SW 1271 (cell line): ENCODE measurements at regions not wholly inside any gene's neighbourhood (a gene's known extent, or its start where the extent isn't known, plus 50 kb on each side); places are given as distances from the start of the nearest gene placed in this dataset.
"Not testable (repeated sequence)": the region's sequence is repeated elsewhere in the genome, so short reads cannot be mapped to it uniquely, and the experiment has no call there.

ENCODE experiments used
- DNase-seq, 2 experiments: peaks; one replicate each; lab custom pipeline; 2025; lab: John Stamatoyannopoulos, UW

DNA sequence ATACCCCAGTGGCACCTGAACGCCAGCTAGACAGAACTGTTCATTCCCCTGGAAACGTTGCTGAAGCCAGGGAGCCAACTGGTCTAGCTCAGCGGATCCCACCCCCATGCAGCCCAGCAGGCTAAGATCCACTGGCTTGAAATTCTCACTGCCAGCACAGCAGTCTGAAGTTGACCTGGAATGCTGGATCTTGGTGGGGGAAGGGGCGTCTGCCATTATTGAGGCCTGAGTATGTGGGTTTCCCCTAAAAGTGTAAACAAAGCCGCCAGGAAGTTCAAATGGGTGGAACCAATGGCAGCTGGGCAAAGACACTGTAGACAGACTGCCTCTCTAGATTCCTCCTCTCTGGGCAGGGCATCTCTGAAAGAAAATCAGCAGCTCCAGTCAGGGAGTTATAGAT is 213.0 kb downstream of the NKX6-1 start:
- no peak for DNase-seq

- DNase-seq, result no peak
Measured at GRCh38 chr4:84279678-84280077, 219.4 kb downstream of the NKX6-1 start.

DNA sequence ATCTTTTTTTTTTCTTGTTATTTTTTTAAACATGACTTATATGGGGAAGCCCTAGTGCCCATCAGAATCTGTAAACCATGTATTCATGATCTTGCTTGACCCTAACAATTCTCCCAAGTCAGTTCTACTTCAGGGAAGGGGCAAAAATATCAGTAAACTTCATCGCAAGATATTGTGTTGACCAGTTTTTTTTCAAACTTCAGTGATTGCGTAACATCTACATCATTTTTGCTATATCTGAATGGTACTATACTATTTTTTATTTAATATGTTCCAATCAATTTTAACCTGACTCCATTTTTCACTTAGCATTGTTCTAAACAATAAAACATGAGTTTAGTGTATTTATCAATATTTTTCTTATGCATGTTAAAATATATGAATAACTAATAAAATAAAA is 221.2 kb downstream of the NKX6-1 start:
- DNase-seq, result no peak

GRCh38 chr4:84276752-84277151 is 222.3 kb downstream of the NKX6-1 start:
- no peak for DNase-seq

DNA sequence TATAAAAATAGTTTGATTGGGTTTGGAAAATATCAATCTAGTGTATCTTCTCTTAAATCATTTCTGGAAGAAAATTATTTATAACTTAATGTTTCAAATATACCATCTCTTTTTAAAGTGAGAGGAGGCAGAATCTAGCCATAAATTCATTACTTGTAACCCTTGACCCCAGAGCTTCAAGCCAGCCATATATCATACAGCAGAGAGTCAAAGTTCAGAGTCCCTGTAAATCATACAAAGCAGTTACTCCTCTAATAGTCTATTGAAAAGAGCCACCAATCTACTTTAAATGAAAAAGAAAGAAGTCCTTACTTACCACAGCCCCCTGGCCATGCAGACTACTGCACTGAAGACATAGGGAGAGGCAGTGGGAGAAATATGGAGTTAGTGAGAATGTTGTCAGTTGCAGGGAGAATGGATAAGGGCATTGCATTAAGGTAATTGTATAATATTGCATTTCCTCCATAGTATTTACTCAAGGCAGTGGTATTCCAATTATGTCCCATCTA is 229.5 kb downstream of the NKX6-1 start:
- DNase-seq, result no peak

DNA sequence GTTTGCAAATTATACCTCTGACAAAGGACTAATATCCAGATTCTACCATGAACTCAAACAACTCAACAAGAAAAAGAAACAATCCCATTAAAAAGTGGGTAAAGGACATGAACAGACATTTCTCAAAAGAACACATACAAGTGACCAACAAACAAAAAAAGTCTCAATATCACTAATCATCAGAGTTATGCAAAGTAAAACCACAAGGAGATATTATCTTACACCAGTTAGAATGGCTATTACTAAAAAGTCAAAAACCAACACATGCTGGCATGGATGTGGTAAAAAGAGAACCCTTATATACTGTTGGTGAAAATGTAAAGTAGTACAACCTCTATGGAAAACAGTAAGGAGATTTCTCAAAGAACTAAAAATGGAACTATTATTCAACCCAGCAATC is 234.4 kb downstream of the NKX6-1 start:
- DNase-seq, result no peak

DNA sequence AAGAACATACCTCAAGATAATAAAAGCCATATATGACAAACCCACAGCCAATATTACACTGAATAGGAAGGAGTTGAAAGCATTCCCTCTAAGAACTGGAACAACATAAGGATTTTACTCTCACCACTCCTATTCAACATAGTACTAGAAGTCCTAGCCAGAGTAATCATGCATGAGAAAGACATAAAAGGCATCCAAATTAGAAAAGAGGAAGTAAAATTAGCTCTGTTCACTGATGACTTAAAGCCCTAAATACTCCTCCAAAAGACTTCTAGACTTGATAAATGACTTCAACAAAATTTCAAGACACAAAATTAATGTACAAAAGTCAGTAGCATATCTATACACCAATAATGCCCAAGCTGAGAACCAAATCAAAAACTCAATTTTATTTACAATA is 235.7 kb downstream of the NKX6-1 start:
- no peak for DNase-seq

- no peak for DNase-seq
Measured at GRCh38 chr4:84260495-84260894, 238.6 kb downstream of the NKX6-1 start.

DNA sequence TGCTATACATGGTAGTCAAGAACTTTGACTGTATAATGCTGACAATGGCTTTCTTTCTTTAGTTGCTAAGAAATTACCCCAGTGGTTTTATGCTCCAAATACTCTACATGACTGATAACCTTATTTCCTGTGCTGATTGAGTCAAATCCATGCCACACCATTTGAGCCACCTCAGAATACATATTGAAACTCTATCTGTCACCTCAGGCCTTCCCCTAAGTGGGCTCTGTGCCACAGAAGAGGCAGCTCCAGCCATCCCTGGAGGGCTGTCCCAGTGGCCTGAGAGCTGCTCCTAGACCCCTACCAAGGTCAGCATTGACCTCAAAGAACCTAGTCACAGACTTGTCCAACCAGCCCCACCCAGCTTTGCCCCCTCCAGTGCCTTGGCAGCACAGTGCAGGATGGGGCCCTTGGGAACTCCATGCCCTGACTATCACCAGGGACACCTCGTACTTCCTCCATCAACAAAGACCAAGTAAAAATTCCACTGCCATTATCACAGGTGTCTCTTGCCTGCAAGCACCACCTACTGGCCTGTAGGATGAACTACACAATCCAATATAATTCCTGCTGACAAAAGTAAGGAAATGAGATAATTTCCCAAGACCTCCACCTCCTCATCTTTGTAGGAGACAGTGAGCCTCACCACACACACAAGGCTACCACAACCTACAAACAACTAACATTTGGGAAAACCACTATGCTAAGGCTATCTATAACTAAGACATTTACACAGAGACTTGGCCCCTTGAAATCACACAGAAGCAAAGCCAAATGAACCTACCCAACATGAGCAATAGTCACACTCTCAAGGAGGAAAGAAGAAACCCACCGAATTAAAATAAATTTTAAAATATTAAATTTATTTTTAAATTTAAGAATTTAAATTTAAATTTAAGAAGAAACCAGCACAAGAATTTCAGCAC is 239.9 kb downstream of the NKX6-1 start:
- peak in 1 of 2 experiments; percentile 3 for DNase-seq

GRCh38 chr4:84254537-84254936 is 244.6 kb downstream of the NKX6-1 start:
- DNase-seq, result no peak

DNA sequence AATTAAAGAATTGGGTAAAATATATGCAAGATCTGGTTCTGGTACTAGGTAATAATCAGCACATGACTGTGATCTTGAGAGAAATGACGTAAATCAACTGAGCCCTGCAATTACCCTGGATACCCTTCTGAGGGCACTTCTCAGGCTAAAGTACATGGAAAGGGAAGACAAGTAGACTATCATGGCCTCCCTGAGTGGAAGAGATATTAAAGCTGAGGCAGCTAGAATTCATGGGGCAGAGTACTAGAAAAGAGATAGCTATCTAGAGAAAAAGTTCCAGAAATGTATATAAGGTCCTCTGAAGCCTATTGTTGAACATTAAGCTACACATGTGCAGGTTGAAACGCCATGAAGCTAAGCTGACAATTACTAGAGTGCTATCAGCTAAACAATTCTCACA is 249.6 kb downstream of the NKX6-1 start:
- no peak for DNase-seq

DNA sequence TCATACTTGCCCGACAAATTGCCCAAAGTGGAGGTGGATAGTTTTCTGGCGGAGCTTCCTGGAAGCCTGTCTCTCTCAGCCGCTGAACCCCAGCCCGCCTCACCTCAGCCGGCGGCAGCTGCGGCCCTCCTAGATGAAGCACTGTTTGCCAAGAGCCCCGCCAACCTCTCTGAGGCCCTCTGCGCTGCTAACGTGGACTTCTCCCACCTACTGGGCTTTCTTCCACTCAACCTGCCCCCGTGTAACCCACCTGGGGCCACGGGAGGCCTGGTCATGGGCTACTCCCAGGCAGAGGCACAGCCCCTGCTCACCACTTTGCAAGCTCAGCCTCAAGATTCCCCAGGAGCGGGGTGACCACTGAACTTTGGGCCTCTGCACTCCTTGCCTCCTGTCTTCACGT is 254.1 kb downstream of the NKX6-1 start:
- not testable (repeated sequence) for DNase-seq

DNA sequence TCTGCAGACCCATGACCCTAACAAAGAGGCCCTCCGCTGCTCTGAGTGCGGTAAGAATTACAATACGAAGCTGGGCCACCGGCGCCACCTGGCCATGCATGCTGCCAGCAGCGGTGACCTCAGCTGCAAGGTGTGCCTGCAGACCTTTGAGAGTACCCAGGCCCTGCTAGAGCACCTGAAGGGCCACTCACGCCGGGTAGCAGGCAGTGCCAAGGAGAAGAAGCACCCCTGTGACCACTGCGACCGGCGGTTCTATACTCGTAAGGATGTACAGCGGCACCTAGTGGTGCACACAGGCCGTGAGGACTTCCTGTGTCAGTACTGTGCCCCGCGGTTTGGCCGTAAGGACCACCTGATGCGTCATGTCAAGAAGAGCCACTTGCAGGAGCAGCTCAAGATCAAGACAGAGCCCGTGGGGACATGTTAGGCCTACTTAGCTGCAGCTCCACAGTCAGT is 254.7 kb downstream of the NKX6-1 start:
- not testable (repeated sequence) for DNase-seq

DNA sequence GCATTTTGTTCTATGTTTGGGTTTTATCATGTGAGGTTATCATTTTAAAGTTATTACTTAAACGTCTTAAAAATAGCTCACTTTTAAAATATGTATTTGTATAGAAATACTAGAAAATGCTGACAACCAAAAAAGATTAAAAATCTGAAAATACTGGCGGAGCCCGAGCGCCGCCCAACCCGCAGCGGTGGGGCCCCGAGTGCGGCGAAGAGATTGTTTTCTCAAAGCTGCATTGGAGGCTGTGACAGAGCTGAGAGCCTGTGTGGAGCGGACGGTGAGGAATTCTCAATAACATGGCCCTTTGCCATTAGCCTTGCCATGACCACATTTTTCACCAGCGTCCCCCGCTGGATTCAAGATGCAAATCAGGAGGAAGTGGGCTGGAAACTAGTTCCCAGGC is 255.4 kb downstream of the NKX6-1 start:
- DNase-seq, result no peak

GRCh38 chr4:84239278-84239845 is 259.7 kb downstream of the NKX6-1 start:
- no peak for DNase-seq

DNA sequence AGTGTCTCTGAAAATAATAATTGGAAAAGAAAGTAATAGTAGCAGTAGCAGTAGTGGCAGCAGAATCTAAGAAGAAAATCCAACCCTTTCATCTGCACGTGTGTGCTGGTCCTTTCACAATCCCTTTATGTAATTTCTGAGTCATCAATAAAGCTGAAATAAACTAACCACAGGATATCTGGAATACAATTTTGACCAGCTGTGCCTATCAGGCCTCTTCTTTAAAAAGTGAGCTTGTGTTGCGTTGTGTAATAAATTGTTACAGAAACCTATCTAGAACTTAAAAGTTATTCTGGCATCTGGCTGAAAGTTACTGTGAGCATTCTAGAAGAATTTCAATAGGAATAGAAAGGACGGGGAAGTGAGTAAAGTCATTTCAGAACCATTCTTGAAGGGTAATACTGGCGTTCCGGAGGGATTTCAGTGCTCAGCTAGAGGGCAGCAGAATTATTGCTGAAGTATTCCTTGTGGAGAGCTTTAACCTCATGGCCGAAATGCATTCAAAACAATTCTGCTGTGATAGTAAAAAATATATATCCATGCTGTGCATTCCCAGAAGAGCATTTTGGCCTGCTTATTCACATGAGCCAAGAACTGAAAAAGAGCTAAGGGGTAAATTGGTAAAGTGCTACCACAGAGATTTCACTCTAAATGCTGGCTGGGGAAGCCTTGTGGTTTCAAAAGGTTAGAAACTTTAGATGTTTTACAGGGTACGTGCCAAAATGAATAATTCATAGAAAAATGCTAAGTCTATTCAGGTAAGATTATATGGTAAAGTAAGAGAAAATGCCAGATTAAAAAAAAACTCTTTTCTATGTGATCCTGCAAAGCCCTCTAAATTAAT is 260.6 kb downstream of the NKX6-1 start:
- DNase-seq, result no peak

- no peak for DNase-seq
Measured at GRCh38 chr4:84237008-84237407, 262.1 kb downstream of the NKX6-1 start.

- DNase-seq, result no peak
Measured at GRCh38 chr4:84235126-84235944, 263.8 kb downstream of the NKX6-1 start.

DNA sequence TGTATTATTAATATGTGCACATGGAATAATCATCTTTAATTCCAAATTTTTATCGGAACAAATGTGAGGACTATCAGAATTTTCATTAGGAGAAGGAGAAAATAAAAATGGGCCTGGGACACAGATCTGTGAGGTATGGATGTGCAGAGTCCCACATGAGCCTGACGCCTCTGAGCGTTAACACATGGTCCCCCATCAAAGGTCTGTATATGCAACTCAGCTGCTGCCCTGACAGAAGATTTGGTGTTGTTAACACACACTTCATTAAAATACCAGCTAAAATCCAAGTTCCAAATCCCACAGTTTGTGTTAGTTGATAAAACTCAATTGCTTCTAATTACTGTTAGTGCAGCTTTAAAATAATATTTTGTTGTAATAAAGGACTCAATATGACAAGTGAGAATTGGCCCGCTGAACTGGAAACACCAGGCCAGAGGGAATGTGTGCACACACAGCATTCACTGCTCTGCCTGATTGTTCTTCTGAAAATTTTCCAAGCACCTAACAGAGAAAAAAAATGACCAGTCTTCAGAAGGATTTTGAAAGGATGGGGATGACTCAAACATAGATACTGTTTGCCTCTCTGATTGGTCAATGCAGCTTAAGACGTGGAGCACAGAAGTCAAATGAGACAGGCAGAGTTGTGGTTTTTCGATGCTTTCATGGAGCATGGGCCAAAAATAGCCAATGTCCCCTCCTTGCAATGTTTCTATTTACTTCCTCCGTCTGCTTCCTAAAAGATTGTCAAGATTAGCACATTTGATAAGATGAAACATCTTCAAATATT is 266.6 kb downstream of the NKX6-1 start:
- DNase-seq, result no peak

- no peak for DNase-seq
Measured at GRCh38 chr4:84231539-84232055, 267.5 kb downstream of the NKX6-1 start.
